LHCN-M2 (cell line): ENCODE measurements at regions not wholly inside any gene's neighbourhood (a gene's known extent, or its start where the extent isn't known, plus 50 kb on each side); places are given as distances from the start of the nearest gene placed in this dataset.
"Not testable (repeated sequence)": the region's sequence is repeated elsewhere in the genome, so short reads cannot be mapped to it uniquely, and the experiment has no call there.

ENCODE experiments used
- DNase-seq: peaks from one replicate; pipeline ENCODE4 v3.0.0-alpha.2; 2012; ENCODE audit warnings: low read depth

- peak; percentile 72 for DNase-seq
Observed at GRCh38 chr6:140346428-140346827, 972.0 kb upstream of the CITED2 start.

GRCh38 chr6:140345935-140346334 lies 971.5 kb upstream of the CITED2 start:
- DNase-seq: no peak

GRCh38 chr6:140344142-140344913 lies 969.9 kb upstream of the CITED2 start:
- DNase-seq: peak; percentile 60

GRCh38 chr6:140343128-140343527 lies 968.7 kb upstream of the CITED2 start:
- no peak for DNase-seq

- no peak for DNase-seq
Observed at GRCh38 chr6:140341272-140341671, 966.8 kb upstream of the CITED2 start.

GRCh38 chr6:140340795-140341194 lies 966.3 kb upstream of the CITED2 start:
- no peak for DNase-seq

GRCh38 chr6:140339084-140339483 lies 964.6 kb upstream of the CITED2 start:
- DNase-seq: not testable (repeated sequence)

GRCh38 chr6:140321891-140322290 lies 947.4 kb upstream of the CITED2 start:
- DNase-seq: no peak

- DNase-seq: no peak
Observed at GRCh38 chr6:140320081-140321080, 945.9 kb upstream of the CITED2 start.

GRCh38 chr6:140319209-140319608 lies 944.8 kb upstream of the CITED2 start:
- DNase-seq: peak; percentile 43

- DNase-seq: no peak
Observed at GRCh38 chr6:140318408-140318807, 944.0 kb upstream of the CITED2 start.

GRCh38 chr6:140317950-140318349 lies 943.5 kb upstream of the CITED2 start:
- DNase-seq: no peak

- DNase-seq: no peak
Observed at GRCh38 chr6:140316966-140317365, 942.5 kb upstream of the CITED2 start.

GRCh38 chr6:140314682-140315081 lies 940.2 kb upstream of the CITED2 start:
- DNase-seq: no peak

- peak; percentile 33 for DNase-seq
Observed at GRCh38 chr6:140311146-140311545, 936.7 kb upstream of the CITED2 start.

GRCh38 chr6:140303218-140303949 lies 928.9 kb upstream of the CITED2 start:
- DNase-seq: no peak

GRCh38 chr6:140300331-140300730 lies 925.9 kb upstream of the CITED2 start:
- no peak for DNase-seq

GRCh38 chr6:140289186-140289585 lies 914.7 kb upstream of the CITED2 start:
- DNase-seq: peak; percentile 69

GRCh38 chr6:140285998-140286690 lies 911.7 kb upstream of the CITED2 start:
- no peak for DNase-seq

- peak; percentile 99 for DNase-seq
Observed at GRCh38 chr6:140285471-140285870, 911.0 kb upstream of the CITED2 start.

GRCh38 chr6:140284871-140285270 lies 910.4 kb upstream of the CITED2 start:
- peak; percentile 43 for DNase-seq
